Fibroblast of skin of scalp (primary cell): ENCODE measurements at regions not wholly inside any gene's neighbourhood (a gene's known extent, or its start where the extent isn't known, plus 50 kb on each side); places are given as distances from the start of the nearest gene placed in this dataset.

Experiments used
- DNase-seq: peaks from one replicate; pipeline ENCODE4 v3.0.0-alpha.2; 2013

DNA sequence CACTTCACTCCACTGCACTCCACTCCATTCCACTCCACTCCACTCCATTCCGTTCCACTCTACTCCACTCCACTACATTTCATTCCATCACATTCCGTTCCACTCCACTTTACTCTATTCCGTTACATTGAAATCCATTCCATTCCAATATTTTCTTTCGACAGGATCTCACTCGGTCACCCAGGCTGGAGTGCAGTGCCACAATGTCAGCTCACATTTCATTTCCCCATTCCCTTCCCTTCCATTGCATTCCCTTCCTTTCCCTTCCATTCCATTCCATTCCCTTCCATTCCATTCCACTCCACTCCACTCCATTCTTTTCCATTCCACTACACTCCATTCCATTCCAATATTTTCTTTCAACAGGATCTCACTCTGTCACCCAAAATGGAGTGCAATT, 1407.6 kb upstream of the USP9Y start:
- no peak for DNase-seq

- peak; percentile 5 for DNase-seq
These were observed 1366.9 kb upstream of the USP9Y start for GRCh38 chrY:11334151-11334550.
